Epithelial cell of proximal tubule (primary cell): ENCODE measurements at regions not wholly inside any gene's neighbourhood (a gene's known extent, or its start where the extent isn't known, plus 50 kb on each side); places are given as distances from the start of the nearest gene placed in this dataset.

Source experiments
- DNase-seq: peaks from one replicate; pipeline ENCODE4 v3.0.0-alpha.2; 2011; ENCODE audit warnings: low read depth
- H3K4me3 ChIP-seq: 2 replicates; pipeline ENCODE4 v1.5.1; 2011; ENCODE audit warnings: low read depth, mild to moderate bottlenecking, low read length
- TF ChIP-seq, protein P1 (sequence below): conservative IDR thresholded peaks from 2 replicates; pipeline ENCODE4 v1.5.1; 2012; ENCODE audit warnings: low read depth, mild to moderate bottlenecking, low read length

DNA sequence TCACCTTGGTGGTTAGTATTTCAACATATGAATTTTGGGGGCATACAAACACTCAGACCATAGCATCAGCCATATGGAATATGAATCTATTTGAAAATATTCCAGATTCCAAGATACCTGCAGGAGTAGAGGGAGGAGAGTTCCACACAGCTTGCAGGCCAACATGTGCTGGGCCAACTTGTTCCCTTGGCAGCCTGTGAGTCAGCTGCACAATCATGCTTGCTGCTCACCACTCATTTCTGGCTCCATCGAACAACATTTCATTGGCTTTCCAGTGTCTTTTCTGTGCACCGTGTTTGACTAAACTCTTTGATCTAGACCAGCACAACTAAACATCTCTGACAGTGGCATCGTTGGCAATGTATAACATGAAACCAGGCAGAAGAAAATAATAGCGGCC is 282.5 kb upstream of the RASGEF1B start:
- TF ChIP-seq, protein P1, sequence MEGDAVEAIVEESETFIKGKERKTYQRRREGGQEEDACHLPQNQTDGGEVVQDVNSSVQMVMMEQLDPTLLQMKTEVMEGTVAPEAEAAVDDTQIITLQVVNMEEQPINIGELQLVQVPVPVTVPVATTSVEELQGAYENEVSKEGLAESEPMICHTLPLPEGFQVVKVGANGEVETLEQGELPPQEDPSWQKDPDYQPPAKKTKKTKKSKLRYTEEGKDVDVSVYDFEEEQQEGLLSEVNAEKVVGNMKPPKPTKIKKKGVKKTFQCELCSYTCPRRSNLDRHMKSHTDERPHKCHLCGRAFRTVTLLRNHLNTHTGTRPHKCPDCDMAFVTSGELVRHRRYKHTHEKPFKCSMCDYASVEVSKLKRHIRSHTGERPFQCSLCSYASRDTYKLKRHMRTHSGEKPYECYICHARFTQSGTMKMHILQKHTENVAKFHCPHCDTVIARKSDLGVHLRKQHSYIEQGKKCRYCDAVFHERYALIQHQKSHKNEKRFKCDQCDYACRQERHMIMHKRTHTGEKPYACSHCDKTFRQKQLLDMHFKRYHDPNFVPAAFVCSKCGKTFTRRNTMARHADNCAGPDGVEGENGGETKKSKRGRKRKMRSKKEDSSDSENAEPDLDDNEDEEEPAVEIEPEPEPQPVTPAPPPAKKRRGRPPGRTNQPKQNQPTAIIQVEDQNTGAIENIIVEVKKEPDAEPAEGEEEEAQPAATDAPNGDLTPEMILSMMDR: no peak
- H3K4me3 ChIP-seq: no peak overlapping the region
- peak; percentile 15 for DNase-seq

DNA sequence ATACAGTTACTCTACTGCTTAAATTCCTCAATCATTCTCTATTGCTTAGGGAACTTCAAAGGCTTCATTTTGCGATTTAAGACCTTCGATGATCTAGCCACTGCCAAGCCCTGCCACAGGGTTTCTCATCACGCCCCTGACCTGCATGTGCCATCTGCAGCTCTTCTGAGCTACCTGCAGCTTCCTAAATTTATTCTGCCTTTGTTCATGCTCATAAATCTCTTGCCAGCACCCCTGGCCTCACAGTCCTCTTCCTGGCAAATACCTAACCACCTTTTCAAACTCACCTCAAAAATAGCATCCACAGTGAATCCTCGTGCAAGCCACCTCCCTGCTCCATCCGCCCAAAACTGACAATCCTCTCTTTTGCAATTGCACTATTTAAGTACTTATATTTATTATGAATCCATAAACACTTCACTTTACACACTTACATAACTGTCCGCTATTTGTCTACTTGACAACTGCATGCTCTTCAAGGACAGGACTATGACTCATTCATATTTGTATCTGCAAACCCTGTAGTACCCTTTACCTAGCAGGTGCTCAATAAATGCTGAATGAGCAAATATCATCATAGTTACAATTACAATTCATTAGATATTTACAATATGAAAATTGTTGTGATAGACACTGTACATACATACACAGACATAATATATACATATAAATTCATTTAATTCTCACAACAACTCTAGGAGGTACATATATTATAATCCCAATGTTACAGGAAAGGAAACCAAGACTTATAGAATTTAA is 280.0 kb upstream of the RASGEF1B start:
- TF ChIP-seq, protein P1: no peak
- H3K4me3 ChIP-seq: no peak overlapping the region
- DNase-seq: no peak

DNA sequence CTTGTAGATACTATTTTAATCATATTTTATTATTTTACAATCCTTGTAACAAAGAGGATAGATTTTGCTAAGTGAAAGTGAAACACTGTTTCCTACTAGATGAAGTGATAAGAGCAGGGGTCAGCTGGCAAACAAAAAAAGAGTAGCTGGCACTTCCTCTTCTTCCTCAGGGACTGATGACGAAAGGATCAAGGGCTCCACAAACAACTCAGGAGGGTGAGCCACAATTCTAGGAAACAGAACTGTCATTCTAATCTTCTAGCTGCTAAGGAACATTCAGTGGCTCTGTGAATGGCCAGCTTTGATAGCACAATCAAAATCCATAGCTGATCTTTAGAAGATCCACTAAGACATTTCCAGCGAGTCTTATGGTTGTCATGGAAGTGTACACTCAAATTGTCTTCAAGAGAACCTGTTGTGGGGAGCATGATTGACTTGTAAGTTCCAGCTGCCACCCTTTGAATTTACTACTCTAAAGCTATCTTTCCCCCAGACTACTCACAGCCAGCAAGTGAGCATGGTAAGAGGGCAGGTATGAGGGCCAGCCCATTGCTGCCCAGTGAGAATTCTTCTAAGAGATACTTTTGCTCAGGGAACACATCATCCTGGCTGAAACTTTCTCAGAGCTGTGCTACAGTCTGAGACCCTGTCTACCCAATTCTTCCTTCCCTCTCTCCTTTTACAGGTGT is 275.7 kb upstream of the RASGEF1B start:
- DNase-seq: no peak
- TF ChIP-seq, protein P1: no peak
- H3K4me3 ChIP-seq: no peak overlapping the region

DNA sequence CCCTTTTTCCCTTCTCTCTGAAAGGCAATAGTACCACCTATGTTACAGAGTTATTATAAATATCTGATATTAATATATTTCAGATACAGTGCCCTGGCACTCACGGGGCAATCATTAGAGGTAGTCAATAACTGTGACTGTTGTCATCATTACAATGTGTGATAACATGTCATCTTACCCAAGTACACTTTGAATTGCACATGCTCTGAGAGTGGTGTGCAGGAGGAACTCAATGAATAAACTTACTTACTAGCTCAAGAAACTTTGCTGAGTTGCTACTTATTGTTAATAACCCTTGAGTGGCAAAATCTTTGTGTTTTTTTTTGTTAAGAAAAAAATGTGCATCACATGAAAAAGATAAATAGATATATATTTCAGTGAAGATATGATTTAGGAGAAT is 275.1 kb upstream of the RASGEF1B start:
- DNase-seq: no peak
- TF ChIP-seq, protein P1: no peak
- H3K4me3 ChIP-seq: no peak overlapping the region

DNA sequence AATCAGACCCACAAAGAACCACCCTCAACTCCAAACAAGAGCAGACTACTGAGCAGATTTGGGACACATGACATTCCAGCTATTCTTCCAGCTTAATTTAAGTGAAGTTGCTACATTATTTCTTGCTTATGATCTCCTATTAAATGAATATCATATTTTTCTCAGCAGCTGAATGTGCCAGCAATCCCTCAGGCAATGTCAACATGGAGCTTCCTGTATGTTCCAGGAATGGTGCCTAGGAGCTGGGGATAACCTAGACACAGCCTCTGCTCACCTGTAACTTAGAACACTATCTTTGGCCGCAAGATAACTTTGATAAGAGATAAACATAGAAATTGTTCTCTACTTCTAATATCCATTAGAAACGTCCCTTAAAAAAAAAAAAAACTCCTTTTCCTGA is 274.4 kb upstream of the RASGEF1B start:
- DNase-seq: no peak
- no peak overlapping the region for H3K4me3 ChIP-seq
- TF ChIP-seq, protein P1: no peak

DNA sequence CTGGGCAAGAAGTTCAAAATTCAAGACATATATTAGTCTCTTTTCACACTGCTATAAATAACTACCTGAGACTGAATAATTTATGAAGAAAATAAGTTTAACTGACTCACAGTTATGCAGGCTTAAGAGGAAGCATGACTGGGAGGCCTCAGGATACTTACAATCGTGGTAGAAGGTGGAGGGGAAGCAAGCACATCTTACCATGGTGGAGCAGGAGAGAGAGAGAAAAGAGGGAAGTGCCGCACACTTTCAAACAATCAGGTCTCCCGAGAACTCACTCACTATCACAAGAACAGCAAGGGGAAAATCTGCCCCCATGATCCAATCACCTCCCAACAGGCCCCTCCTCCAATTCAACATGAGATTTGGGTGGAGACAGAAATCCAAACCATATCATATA is 273.3 kb upstream of the RASGEF1B start:
- TF ChIP-seq, protein P1: no peak
- no peak for DNase-seq
- no peak overlapping the region for H3K4me3 ChIP-seq
